ENCODE measurements at regions not wholly inside any gene's neighbourhood (a gene's known extent, or its start where the extent isn't known, plus 50 kb on each side); places are given as distances from the start of the nearest gene placed in this dataset.

DNA sequence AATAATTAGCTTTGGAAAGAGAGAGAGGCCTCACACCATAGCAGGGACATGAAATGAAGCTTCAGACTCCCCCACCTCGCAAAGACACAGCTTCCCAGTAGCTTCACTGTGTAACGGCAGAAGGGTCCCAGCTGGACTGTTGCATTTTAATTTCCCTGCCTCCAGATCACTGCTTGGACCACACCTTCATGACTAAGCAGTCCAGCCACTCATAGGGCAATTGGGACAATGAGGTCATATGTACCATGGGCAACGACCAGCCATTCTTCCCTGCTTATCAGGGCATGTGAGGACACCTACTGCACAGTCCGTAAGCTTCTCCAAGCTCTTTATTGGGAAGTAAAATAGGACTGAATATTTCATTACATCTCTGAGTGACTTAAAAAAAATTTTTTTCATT lies 183.0 kb downstream of the MREG start:
- Histone ChIP-seq H3K4me1 (no peaks in the 10 kb centered on the region), H3K27ac (no peak overlapping the region), H3K4me3 (no peak overlapping the region), H3K36me3 (no peaks in the 10 kb centered on the region), H3K9me3 (no peaks in the 10 kb centered on the region), H3K27me3 (no peaks in the 10 kb centered on the region)
- intact Hi-C loops (cut with DNase I; ENCODE audit: low total_unique reads), result loop anchor here (2.0 kb wide), 1 partner anchor 44 kb away; no protein-coding TSS in a partner anchor
- no peak for DNase-seq (ENCODE audit: low spot score in 2 of 2)
- TF ChIP-seq, protein P1, sequence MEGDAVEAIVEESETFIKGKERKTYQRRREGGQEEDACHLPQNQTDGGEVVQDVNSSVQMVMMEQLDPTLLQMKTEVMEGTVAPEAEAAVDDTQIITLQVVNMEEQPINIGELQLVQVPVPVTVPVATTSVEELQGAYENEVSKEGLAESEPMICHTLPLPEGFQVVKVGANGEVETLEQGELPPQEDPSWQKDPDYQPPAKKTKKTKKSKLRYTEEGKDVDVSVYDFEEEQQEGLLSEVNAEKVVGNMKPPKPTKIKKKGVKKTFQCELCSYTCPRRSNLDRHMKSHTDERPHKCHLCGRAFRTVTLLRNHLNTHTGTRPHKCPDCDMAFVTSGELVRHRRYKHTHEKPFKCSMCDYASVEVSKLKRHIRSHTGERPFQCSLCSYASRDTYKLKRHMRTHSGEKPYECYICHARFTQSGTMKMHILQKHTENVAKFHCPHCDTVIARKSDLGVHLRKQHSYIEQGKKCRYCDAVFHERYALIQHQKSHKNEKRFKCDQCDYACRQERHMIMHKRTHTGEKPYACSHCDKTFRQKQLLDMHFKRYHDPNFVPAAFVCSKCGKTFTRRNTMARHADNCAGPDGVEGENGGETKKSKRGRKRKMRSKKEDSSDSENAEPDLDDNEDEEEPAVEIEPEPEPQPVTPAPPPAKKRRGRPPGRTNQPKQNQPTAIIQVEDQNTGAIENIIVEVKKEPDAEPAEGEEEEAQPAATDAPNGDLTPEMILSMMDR (IDR thresholded peaks at IDR 0.05), result no peak
- TF ChIP-seq POLR2AphosphoS5 (IDR thresholded peaks at IDR 0.05) (no peak), POLR2A (IDR thresholded peaks at IDR 0.05) (no peak)

DNA sequence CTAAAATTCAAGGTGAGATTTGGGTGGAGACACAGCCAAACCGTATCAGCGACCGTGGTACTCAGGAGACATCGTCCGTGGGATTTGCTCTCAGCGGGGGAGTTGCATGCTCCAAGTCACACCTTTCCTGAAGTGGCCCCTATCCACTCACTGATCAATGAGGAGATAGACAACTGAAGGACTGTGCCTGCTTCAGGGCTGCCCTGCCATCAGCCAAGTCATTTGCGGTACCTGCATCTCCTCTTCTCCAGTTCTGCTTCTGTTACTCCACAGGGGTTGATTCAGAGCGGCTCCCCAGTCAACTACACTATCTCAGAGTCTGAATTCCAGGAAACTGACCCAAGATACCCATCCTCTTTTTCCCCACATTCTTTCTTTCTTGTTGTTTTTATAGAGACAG lies 184.1 kb downstream of the MREG start:
- H3K27ac ChIP-seq, result no peak overlapping the region
- TF ChIP-seq, protein P1 (IDR thresholded peaks at IDR 0.05), result no peak
- TF ChIP-seq POLR2AphosphoS5 (IDR thresholded peaks at IDR 0.05) (no peak), POLR2A (IDR thresholded peaks at IDR 0.05) (no peak)
- H3K4me3 ChIP-seq, result no peak overlapping the region
- H3K9me3 ChIP-seq, result no peaks in the 10 kb centered on the region
- no peaks in the 10 kb centered on the region for H3K4me1 ChIP-seq
- H3K36me3 ChIP-seq, result no peaks in the 10 kb centered on the region
- no peaks in the 10 kb centered on the region for H3K27me3 ChIP-seq
- DNase-seq (ENCODE audit: low spot score in 2 of 2), result no peak
- intact Hi-C loops (cut with DNase I; ENCODE audit: low total_unique reads), result no loop called here

GRCh38 chr2:215828528-215829184 lies 184.7 kb downstream of the MREG start:
- H3K4me1 ChIP-seq, result no peaks in the 10 kb centered on the region
- H3K27ac ChIP-seq, result no peak overlapping the region
- H3K9me3 ChIP-seq, result no peaks in the 10 kb centered on the region
- no peaks in the 10 kb centered on the region for H3K27me3 ChIP-seq
- peak in 1 of 2 donors; percentile 27 for DNase-seq (ENCODE audit: low spot score in 2 of 2)
- H3K36me3 ChIP-seq, result no peaks in the 10 kb centered on the region
- no peak overlapping the region for H3K4me3 ChIP-seq
- intact Hi-C loops (cut with DNase I; ENCODE audit: low total_unique reads), result no loop called here
- TF ChIP-seq POLR2AphosphoS5 (IDR thresholded peaks at IDR 0.05) (no peak), POLR2A (IDR thresholded peaks at IDR 0.05) (no peak)
- TF ChIP-seq, protein P1 (IDR thresholded peaks at IDR 0.05), result peak in 2 of 3 donors; percentile 44 to 57

DNA sequence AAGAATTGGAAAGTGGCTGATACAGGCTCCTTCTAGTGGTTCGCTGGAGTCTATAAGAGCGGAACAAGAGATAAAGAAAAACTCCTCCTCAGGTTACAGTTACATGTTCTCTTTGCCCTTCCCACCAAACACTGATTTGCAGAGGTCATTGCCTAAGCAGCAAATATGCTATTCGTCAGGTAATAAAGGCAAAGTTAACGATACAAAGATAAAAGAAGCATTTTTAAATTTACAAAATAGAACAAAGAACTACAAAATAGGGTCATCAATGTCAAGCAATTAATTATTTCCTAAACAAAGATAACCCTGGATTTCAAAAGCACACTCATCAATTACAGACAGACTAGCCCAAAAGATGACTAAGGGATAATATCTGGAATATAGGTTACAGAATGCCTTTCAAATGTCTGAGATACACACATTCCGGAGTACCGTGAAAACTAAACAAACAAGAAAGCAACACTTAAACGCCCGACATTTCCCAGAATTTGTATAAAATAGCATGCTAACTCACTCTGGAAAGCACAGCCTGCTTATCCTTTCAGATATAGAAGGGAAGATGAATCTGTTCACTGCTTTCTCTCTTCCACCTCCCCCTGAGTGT lies 186.4 kb downstream of the MREG start:
- TF ChIP-seq, protein P1 (IDR thresholded peaks at IDR 0.05), result no peak
- TF ChIP-seq POLR2A (IDR thresholded peaks at IDR 0.05) (no peak), POLR2AphosphoS5 (IDR thresholded peaks at IDR 0.05) (no peak)
- H3K4me1 ChIP-seq, result no peaks in the 10 kb centered on the region
- H3K4me3 ChIP-seq, result no peak overlapping the region
- H3K9me3 ChIP-seq, result peaks cover 0 to under 1% of the 10 kb centered on the region in 2 donors
- no peak overlapping the region for H3K27ac ChIP-seq
- no peaks in the 10 kb centered on the region for H3K36me3 ChIP-seq
- intact Hi-C loops (cut with DNase I; ENCODE audit: low total_unique reads), result no loop called here
- no peak for DNase-seq (ENCODE audit: low spot score in 2 of 2)
- no peaks in the 10 kb centered on the region for H3K27me3 ChIP-seq

- TF ChIP-seq, protein P1 (IDR thresholded peaks at IDR 0.05), result no peak
- TF ChIP-seq POLR2A (IDR thresholded peaks at IDR 0.05) (no peak), POLR2AphosphoS5 (IDR thresholded peaks at IDR 0.05) (no peak)
- intact Hi-C loops (cut with DNase I; ENCODE audit: low total_unique reads), result no loop called here
- H3K4me3 ChIP-seq, result no peak overlapping the region
Observed at GRCh38 chr2:215826376-215826775, 187.0 kb downstream of the MREG start.

More at GRCh38 chr2:215826376-215826775, 187.0 kb downstream of the MREG start:
- H3K4me1 ChIP-seq, result no peaks in the 10 kb centered on the region
- peaks cover 5 to 6% of the 10 kb centered on the region in 2 donors for H3K9me3 ChIP-seq
- H3K27me3 ChIP-seq, result no peaks in the 10 kb centered on the region
- no peak overlapping the region for H3K27ac ChIP-seq
- H3K36me3 ChIP-seq, result no peaks in the 10 kb centered on the region
- no peak for DNase-seq (ENCODE audit: low spot score in 2 of 2)
